ENCODE measurements at regions not wholly inside any gene's neighbourhood (a gene's known extent, or its start where the extent isn't known, plus 50 kb on each side); places are given as distances from the start of the nearest gene placed in this dataset.
A peak's percentile ranks its signal among the peaks of the same experiment; 100 is the strongest.

DNA sequence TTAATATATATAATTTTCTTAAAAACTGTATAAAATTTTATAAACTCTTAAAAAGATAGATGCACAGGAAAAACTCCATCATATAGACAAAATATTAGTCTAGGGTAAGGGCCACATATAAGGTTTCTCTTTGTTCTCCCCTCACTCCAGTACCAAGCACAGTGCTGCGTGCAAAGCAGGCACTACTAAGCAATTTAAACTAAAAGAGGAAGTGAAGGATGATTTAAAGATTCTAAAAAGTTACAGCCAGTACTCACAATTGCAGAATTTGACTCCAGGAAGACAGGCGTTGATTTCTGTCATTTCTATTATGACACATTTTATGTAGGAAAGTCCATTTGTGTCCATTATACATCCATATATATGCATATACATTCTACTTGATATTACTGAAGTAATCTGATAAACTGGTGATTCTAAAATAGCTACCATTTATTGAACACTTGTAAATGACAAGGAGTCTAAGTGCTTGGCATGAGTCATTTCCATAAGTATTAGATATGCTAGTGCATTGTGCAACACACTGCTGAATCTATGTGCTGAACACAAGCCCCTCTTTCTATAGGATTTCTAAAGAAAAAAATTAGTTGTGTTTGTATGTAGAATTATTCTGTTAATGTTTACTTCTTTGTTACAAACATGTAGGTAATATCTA lies 785.5 kb upstream of the ARRDC4 start:
- no peak for DNase-seq (ENCODE audit: low spot score)

DNA sequence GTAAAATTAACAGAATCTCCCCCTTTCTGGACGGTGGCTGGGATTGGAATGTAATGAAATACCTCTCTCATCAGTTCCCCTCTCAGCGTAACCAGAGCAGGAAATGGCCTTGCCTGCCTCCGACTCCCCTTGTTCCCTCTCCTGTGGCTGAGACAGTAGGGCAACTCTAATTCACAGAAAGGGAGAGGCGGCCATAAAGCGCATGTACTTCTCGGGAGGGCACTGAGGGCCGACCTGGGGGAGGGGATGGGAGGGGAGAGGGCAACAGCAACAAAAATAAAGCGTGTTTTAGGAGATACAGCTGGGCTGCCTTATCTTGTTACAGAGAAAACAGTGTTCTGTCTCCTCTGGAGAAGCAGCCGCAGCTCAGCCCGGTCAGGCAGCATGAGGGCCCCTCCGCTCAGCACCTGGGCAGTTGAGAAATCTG lies 783.3 kb upstream of the ARRDC4 start:
- no peak for DNase-seq (ENCODE audit: low spot score)

DNA sequence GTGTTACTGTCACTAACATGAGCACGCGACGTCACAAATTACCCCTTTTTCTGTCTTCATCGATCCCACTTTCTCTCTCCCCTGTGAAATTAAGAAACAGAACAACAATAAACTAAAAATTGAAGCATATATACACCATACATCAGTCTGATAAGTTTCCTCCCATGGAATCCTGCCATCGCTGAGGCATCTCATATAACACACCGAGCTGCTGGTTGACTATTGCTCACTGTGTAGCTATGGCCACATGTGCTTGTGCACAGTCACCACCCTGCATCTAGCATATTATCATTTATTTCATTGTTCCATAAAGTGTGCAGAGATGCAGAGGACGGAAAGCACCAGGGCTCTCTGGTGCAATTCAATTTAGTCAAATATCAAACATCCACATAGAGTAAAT lies 777.9 kb upstream of the ARRDC4 start:
- DNase-seq (ENCODE audit: low spot score) = no peak

DNA sequence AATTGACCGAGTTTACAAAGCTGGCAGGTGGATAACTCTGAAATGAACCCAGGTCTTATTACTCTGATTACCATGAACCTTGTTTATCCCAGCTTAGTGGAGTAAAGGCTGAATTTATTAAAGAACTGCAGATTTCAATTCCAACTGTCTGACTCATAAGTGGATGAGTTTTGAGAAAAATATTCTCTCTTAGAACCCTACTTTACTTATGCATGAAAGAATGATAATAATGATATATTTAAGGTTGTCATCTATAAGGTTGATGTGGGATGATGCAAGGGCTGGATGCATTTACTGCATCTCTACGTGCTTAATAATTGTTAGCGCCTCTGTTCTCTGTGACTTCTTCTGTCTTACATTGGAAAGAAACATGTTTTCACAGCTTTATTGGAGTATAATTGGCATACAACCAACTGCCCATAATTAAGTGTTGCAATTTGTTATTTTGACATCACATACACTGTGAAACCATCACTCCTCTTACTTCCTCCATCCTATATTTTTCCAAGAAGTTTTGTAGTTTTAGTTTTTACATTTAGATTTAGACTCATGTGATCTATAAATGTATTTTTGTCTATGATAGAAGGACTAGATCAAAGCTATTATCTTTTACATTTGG lies 771.2 kb upstream of the ARRDC4 start:
- no peak for DNase-seq (ENCODE audit: low spot score)

DNA sequence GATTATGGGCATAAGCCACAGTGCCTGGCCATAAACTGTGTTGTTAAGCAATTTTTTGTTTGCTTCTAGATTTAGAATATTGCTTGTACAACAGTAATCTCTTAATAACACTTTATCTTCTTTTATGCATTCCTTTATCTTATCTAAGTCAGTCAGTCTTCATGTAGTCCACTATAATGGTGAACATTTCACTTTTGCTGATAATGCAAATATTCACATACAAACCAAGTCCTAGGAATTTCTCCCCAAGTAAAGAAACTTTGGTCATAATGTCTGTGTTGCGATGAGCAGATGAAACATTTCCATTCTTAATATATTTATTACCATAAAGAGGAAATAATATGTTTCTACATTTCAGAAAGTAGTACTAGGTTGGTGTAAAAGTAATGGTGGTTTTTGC lies 765.8 kb upstream of the ARRDC4 start:
- DNase-seq (ENCODE audit: low spot score) = no peak

DNA sequence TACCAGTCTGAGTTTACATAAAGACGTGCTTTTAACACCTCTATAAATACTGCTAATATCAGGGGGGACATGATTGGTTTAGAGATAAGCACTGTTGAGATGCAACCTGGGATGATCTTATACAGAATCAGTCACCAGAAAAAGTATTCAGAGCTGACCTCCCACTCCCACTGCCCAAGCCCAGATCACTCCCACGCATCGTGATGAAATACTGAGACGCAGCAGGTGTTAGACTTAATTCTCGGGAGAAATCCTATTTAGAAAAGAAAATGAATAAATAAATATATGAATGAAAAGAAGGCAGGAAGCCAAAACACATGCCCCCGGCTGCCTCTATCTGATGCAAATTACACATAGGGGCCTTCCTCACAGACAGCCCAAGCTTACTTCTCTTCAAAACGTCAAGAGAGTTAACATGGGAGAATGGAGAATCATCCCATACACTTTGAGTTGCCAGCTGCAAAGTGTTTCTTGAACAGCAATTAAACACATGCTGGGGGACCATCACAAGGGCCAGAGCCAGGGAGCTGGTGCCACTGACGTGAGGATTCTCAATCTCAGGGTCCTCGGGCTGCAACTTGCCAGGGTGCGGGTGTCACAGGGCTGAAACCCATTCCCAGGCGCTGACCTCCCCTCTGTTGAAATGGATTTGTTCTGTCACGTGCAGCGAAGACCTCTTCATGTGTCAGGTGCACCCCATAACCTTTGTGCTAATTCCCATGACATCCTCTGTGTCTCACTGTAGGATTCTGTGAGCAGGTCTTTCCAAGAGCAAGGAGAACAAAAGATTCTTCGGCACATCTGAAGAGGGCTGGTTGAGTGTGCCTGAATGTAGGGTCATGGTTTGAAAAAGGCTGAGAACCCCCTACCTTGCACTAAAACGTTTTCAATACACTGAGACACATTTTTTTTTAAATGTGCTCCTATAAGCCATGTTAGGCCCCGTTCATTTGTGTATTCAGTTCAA lies 764.2 kb upstream of the ARRDC4 start:
- no peak for DNase-seq (ENCODE audit: low spot score)

DNA sequence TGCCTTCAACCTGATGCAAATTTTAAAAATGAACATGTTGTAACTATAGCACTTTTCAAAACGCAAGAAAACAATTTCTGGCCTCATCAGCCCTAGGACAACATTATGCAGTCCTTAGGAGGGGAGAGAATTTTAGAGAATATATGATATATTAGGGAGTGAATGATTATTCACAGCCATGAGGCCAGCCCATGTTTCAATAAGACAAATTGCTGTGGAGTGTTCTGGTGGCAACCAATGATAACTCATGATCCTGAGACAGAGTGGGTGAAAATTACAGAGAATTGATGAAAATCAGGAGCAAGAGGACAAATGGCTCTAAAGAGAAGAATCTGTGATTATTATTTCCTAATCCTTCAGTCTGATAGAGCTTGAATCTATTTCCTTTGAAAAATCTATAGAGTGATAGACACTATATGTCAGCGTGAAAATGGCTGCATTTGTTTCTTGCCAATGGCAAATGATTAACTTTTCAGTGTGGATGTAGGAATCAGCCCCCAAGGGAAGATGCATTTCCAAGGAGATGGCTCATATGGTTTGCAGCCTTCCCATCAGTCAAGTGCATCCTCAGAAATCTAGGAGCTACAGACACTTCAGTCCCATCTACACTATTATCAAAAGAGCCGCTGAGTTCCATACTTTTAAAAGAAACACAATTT lies 761.0 kb upstream of the ARRDC4 start:
- DNase-seq (ENCODE audit: low spot score) = no peak

DNA sequence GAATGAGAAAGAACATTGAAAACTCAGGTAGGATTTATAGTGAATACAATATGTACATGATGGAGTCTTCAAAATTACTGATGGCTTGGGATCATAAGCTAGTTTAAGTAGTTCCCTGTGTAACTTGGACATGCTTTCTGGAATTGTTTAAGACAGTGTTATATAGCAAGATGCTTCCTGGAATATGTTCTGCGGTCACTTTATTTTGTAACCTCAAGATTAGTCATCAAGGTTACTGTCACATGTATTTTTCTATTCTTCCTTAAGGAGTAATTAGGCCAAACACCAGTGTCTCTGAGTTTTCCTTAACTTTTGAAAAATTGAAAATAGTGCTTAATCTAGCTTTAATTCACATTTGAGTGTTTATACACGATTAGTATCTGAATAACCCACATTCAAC lies 760.3 kb upstream of the ARRDC4 start:
- DNase-seq (ENCODE audit: low spot score) = no peak

DNA sequence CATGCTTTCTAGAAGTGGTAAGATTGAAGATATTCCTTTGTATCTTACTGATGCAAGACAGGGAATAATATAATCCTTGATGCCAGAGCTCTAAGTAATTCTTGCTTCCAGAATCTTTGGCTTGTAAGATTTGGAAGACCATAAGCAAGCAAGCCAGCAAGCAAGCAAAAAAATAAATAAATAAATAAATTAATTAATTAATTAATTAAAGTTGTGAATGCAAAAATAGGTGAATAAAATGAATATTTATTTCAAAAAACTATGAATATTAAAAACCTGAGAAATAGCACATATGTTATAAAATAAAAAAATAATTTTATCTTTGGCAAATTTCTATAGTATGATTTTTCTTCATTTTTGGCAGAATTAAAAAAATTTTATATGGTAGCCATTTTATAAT lies 750.2 kb upstream of the ARRDC4 start:
- no peak for DNase-seq (ENCODE audit: low spot score)

DNA sequence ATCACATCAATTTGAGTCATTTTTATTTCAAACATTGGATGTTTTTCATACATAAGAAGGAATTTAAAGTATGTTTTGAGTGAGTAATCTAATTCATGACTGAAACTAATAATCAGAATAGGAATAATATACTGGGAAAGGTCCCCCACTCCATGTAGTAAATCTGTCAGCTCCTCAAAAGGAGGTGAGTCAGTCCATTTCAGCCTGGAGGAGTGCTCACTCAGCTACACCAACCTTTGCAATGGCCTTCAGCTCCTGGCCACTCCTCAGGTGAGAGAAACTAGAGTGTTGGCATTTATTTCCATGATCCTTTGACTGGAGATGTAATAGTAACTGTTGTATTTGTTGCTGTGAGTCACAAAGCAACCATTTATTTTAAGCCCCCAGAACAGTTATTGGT lies 744.9 kb upstream of the ARRDC4 start:
- DNase-seq (ENCODE audit: low spot score) = no peak

DNA sequence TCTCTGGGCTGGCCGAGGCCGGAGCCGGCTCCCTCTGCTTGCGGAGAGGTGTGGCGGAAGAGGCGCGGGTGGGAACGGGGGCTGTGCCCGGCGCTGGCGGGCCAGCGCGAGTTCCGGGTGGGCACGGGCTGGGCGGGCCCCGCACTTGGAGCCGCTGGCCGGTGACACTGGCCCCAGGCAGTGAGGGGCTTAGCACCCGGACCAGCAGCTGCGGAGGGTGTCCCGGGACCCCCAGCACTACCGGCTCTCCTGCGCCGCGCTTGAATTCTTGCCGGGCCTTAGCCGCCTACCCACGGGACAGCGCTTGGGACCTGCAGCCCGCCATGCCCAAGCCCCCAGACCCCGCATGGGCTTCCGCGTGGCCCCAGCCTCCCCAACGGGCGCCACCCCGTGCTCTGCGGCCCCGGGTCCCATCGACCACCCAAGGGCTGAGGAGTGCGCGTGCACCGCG lies 736.3 kb upstream of the ARRDC4 start:
- DNase-seq (ENCODE audit: low spot score) = no peak

DNA sequence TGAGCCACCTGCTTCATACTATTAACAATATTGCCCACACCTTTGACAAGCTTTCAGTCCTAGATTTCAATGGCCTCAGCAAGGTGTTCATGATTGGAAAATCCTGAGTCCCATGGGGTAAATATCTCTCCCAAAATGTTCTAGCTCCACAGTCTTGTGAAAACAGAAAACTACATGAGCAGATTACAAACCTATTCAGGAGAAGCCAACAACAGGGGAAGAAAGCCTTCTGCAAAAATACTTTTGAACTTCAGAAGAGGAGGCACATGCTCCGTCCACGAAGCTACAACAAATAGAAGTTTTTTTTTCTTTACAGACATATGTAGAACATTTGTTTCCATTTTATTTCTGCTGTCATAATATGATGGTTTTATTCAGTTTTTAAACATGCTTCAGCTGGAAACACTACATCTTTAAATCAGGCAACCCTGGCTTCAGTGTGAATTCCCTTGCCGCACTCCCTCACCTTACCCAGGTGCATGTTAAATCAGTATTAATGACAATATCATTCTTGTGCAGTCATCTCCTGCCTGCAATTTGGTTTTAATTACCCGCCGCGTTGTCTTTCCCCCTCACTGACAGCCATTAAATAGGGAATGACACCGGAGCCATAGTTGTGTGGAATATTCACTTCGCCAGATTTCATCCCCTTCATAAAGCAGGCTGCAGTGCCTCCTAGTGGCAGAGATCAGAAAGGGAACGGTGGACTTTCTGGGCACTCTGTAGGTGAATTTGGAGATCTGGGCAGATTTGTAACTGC lies 725.5 kb upstream of the ARRDC4 start:
- peak; percentile 10 for DNase-seq (ENCODE audit: low spot score)

DNA sequence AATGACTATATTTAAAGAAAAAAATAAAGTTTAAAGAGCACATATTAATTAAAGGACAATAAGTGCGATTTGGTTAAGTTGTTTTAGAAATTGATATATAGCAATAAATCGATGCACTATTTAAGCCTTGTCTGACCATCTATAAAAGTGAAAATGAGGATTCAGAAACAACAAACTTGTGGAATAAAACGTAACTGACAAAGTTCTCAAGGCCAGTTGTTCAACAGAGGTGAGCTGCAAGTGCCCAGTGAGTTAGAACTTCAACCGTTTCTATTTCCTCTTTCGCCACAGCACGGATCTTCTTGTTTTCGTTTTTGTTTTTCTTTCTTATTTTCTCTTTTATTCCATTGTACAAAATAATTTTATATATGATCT lies 724.9 kb upstream of the ARRDC4 start:
- no peak for DNase-seq (ENCODE audit: low spot score)

DNA sequence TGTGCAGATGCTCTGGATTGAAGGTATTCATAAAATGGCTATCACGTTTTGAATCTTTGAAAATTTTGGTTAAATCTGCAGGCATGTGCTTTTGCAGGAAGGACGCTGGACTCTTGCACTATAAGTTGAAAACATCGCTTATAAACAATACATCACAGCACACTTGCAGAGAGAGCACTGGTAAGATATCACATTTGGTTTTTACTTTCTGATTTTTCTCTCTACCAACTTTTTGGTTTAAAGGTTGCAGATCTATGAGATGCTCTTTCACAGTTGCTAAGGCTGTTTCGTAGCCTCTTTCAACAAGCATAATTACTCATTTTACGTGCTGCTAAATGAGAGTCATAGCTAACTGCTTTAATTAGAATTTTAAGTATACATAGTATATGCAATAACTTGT lies 724.4 kb upstream of the ARRDC4 start:
- DNase-seq (ENCODE audit: low spot score) = no peak

DNA sequence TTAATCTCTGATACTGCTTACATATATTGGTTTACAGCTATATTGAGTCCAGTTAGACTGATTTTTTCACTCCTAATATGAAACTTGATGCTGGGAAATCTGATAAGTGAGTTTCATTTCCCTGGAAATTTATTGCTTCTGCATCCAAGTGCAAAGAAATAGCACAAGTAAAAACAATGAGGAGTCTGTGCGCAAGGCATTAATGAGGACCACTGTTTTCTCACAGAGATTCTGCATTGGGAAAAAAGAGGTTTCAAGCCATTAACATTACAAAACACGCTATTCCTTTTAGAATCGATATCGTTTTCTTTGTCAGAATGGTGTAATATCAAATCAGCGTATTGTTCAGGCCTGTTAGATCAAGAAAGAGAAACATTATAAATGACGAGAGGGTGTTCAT lies 723.3 kb upstream of the ARRDC4 start:
- no peak for DNase-seq (ENCODE audit: low spot score)

DNA sequence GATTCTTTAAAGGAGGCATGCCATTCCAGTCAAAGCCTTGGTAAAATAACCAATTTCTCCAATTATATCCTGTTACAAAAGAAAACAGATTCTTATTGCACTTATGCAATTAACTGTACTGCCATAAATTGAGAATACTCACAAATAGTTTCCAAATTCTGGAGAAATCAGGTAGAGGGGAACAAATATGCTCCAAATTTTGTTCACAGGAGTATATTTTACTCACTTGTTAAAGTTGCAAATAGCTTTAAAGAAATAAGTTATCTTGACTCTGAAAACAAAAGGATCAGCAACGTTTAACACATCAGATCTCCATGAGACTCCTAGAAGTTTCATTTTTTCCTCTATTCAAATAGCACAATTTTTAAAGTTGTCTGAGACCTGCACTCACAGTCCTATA lies 712.1 kb upstream of the ARRDC4 start:
- DNase-seq (ENCODE audit: low spot score) = no peak

DNA sequence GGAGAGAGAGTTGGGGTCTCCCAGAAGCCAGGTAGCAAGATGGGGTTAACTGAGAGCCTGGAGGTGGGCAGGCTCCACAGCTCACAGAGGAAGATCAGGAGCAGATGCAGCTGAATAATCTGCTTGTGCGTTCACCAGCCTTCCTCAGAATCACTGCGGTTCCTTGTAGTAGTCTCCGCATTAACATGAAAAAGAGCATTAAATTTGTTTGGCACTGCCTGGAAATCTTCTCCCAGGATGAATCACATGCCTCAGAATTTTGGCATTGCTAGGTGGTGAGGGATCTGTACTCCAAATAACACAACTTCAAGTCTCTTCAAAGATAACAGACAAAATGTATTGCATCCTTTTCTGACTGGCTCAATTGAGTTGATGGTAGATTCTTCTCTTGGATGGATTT lies 700.6 kb upstream of the ARRDC4 start:
- DNase-seq (ENCODE audit: low spot score) = no peak

DNA sequence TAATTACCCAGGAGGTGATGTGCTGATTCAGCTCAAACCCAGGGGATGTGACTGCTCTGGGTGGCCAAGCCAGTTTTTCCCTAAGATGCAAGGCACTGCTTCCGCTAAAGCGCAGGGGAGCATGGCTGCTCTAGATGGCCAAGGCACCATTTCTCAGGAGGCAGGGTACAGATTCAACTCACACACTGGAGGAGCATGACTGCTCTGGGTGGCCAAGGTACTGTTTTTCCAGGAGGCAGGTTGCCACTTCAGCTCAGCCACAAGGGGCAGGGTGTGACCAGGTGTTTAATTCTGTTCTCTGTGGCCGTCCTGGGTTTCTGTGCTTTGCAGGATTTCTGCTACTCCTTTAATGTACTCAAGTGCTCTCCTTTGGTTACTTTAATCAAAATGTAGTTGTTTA lies 659.3 kb upstream of the ARRDC4 start:
- DNase-seq (ENCODE audit: low spot score) = no peak

DNA sequence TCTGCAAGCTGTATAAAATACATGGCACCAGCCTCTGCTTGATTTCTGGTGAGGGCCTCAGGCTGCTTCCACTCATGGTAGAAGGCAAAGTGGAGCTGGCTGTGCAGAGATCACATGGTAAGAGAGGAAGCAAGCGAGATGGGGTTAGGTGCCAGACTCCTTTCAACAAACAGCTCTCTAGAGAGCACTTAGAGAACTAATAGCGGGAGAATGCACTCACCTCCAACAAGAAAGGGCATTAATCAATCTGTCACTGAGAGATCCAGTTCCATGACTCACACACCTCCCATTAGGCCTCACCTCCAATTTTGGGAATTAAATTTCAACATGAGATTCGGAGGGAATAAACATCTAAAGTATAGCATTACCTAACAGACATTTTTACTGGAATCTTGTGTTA lies 644.1 kb upstream of the ARRDC4 start:
- DNase-seq (ENCODE audit: low spot score) = no peak

DNA sequence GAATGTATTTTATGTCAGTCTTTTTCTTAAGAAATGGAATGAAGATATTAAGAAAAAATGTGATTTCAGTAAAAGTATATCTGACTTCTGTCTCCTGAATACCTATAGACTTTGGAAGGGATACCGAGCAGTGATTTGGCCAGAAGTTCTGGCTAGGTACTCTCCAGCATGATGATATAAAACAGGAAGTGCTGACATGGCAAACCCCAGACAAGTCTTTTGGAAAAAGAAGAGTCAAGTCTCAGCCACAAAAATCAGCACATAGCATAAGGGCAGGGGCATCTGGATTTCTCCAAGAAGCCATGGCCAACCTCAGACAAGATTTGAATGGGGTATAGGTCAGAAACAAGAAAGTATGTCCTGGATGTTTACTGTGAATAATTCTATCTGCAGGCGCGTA lies 643.3 kb upstream of the ARRDC4 start:
- no peak for DNase-seq (ENCODE audit: low spot score)

DNA sequence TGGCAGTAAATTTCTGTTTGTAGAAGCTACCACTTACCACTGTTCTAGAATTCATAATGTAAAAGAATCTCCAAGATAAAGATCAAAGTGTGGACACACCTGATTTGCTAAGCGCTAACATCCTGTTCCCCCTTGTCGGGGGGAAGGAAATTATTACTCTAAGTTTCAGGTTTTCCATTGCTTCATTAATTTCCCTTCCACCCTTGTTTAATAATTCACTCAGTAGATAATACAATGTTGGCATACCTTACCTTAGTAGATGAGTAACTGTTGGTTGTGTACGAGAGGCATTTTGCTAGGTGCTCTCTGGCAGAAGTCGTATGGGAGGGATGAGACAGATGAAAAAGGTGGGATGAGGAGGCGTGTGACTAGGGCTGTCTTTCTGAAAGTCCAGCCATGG lies 641.2 kb upstream of the ARRDC4 start:
- no peak for DNase-seq (ENCODE audit: low spot score)

DNA sequence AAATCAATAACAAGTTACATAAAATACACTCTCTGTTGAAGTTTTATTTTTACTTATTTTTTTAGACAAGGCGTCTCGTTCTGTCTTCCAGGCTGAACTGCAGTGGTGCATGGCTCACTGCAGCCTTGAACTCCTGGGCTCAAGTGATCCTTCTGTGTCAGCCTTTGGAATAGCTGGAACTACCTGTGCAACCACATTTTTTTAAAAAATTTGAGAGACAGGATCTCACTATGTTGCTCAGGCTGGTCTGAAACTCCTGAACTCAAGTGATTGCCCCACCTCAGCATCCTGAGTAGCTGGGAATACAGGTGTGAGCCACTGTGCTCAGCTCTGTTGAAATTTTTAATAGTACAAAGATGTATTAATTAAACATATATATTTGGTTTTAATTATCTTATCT lies 614.3 kb upstream of the ARRDC4 start:
- DNase-seq (ENCODE audit: low spot score) = no peak

Data from cerebellar cortex (tissue), 1 donor.